ENCODE measurements at regions not wholly inside any gene's neighbourhood (a gene's known extent, or its start where the extent isn't known, plus 50 kb on each side); places are given as distances from the start of the nearest gene placed in this dataset.

DNA sequence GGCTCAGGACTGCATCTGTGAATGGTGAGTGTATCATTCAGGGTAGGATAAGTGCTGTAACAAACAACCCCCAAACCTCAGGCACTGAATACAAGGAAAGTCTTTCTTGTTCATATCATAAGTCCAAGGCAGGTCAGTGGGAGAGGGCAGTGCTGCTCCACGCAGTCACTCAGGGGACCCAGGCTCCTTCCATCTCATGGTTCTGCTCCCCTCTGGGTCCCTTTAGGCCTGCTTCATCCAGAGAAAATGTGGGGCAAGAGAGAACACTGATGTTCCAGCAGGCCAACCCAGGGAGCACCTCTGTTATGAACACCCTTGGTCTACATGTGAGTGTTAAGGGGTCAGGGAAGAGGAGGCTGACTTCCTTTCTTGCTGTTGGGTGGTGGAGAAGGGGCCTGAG, 187.8 kb downstream of the CHST1 start:
- Histone ChIP-seq H3K27me3 (peaks cover 0 to 37% (median 0%) of the 10 kb centered on the region in 3 donors), H3K4me1 (no peaks in the 10 kb centered on the region), H3K36me3 (no peaks in the 10 kb centered on the region), H3K27ac (no peak overlapping the region), H3K4me3 (no peak overlapping the region), H3K9me3 (no peaks in the 10 kb centered on the region)
- WGBS, 5 donors: 87 to 100% (median 100%) methylated on average over 1 of the region's 1 CpG
- intact Hi-C loops (cut with DNase I; ENCODE audit: low total_unique reads): no loop called here
- DNase-seq: no peak
- TF ChIP-seq EP300 (IDR thresholded peaks at IDR 0.05) (no peak), POLR2AphosphoS5 (IDR thresholded peaks at IDR 0.05) (no peak), POLR2A (IDR thresholded peaks at IDR 0.05) (no peak)
- TF ChIP-seq, protein P1, sequence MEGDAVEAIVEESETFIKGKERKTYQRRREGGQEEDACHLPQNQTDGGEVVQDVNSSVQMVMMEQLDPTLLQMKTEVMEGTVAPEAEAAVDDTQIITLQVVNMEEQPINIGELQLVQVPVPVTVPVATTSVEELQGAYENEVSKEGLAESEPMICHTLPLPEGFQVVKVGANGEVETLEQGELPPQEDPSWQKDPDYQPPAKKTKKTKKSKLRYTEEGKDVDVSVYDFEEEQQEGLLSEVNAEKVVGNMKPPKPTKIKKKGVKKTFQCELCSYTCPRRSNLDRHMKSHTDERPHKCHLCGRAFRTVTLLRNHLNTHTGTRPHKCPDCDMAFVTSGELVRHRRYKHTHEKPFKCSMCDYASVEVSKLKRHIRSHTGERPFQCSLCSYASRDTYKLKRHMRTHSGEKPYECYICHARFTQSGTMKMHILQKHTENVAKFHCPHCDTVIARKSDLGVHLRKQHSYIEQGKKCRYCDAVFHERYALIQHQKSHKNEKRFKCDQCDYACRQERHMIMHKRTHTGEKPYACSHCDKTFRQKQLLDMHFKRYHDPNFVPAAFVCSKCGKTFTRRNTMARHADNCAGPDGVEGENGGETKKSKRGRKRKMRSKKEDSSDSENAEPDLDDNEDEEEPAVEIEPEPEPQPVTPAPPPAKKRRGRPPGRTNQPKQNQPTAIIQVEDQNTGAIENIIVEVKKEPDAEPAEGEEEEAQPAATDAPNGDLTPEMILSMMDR (IDR thresholded peaks at IDR 0.05): no peak

DNA sequence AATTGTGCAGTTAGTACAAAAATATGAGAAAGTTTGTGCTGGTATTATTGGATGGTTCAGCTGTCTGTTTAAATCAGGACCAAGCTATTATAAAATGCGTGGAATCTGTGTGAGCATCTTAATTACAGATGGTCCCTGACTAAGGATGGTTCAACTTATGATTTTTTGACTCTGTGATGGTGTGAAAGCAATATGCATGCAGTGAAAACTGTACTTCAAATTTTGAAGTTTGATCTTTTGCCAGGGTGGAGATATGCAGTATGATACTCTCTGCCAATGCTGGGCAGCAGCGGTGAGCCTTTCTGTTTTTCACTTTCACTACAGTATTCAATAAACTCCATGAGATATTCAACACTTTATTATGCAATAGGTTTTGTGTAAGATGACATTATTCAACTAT, 189.3 kb downstream of the CHST1 start:
- WGBS, 5 donors: 87 to 92% (median 88%) methylated on average over 2 of the region's 2 CpGs
- intact Hi-C loops (cut with DNase I; ENCODE audit: low total_unique reads): no loop called here
- H3K4me1 ChIP-seq: no peaks in the 10 kb centered on the region
- DNase-seq: no peak
- H3K27ac ChIP-seq: no peak overlapping the region
- no peak overlapping the region for H3K4me3 ChIP-seq
- TF ChIP-seq EP300 (IDR thresholded peaks at IDR 0.05): no peak
- TF ChIP-seq POLR2AphosphoS5 (IDR thresholded peaks at IDR 0.05): no peak
- no peak for TF ChIP-seq POLR2A (IDR thresholded peaks at IDR 0.05)
- TF ChIP-seq, protein P1 (IDR thresholded peaks at IDR 0.05): no peak
- no peaks in the 10 kb centered on the region for H3K36me3 ChIP-seq
- H3K27me3 ChIP-seq: peaks cover 0 to 23% (median 0%) of the 10 kb centered on the region in 3 donors
- H3K9me3 ChIP-seq: no peaks in the 10 kb centered on the region

GRCh38 chr11:45475173-45475572, 189.0 kb upstream of the SYT13 start:
- Histone ChIP-seq H3K36me3 (no peaks in the 10 kb centered on the region), H3K27me3 (peaks cover 0 to 15% (median 0%) of the 10 kb centered on the region in 3 donors), H3K9me3 (no peaks in the 10 kb centered on the region), H3K4me1 (no peaks in the 10 kb centered on the region), H3K4me3 (no peak overlapping the region), H3K27ac (no peak overlapping the region)
- no peak for DNase-seq
- intact Hi-C loops (cut with DNase I; ENCODE audit: low total_unique reads): no loop called here
- TF ChIP-seq POLR2A (IDR thresholded peaks at IDR 0.05) (no peak), POLR2AphosphoS5 (IDR thresholded peaks at IDR 0.05) (no peak), EP300 (IDR thresholded peaks at IDR 0.05) (no peak)
- TF ChIP-seq, protein P1 (IDR thresholded peaks at IDR 0.05): no peak
- 54 to 100% (median 75%) methylated on average over 2 of the region's 2 CpGs for WGBS, 5 donors

GRCh38 chr11:45473341-45473895, 187.3 kb upstream of the SYT13 start:
- intact Hi-C loops (cut with DNase I; ENCODE audit: low total_unique reads): no loop called here
- Histone ChIP-seq H3K27ac (no peak overlapping the region), H3K27me3 (peaks cover 0 to 3% (median 0%) of the 10 kb centered on the region in 3 donors), H3K9me3 (no peaks in the 10 kb centered on the region), H3K4me3 (no peak overlapping the region), H3K4me1 (no peaks in the 10 kb centered on the region), H3K36me3 (no peaks in the 10 kb centered on the region)
- TF ChIP-seq EP300 (IDR thresholded peaks at IDR 0.05): no peak
- TF ChIP-seq POLR2AphosphoS5 (IDR thresholded peaks at IDR 0.05): no peak
- no peak for TF ChIP-seq POLR2A (IDR thresholded peaks at IDR 0.05)
- TF ChIP-seq, protein P1 (IDR thresholded peaks at IDR 0.05): no peak
- peak in 1 of 2 donors; percentile 64 for DNase-seq
- WGBS, 5 donors: 40 to 58% (median 43%) methylated on average over 3 of the region's 3 CpGs

All from stomach (tissue), 8 donors.